H1 (cell line): ENCODE measurements at regions not wholly inside any gene's neighbourhood (a gene's known extent, or its start where the extent isn't known, plus 50 kb on each side); places are given as distances from the start of the nearest gene placed in this dataset.

ENCODE experiments used
- CTCF ChIA-PET: fragments of 300-600 bp; sonication (Branson Sonifier 250); formaldehyde crosslinking; loops from one replicate; lab custom pipeline; 2021; ENCODE audit not compliant: partially characterized antibody; lab: Charles Lee
- POLR2A ChIA-PET: fragments of 300-600 bp; sonication (Branson Sonifier 250); formaldehyde crosslinking; loops from one replicate; lab custom pipeline; 2021; ENCODE audit warnings: inconsistent platforms; ENCODE audit not compliant: partially characterized antibody; lab: Charles Lee
- DNase-seq, 2 experiments: peaks; one replicate each; pipeline versions ENCODE4 v3.0.0 to v3.0.0-alpha.2; 2010 to 2022; ENCODE audit warnings: low spot score in 2 of 2, low read depth in 1 of 2, mixed read lengths in 1 of 2
- FAIRE-seq: peaks from 2 replicates; lab custom pipeline; 2011; peaks lifted over from hg19 to GRCh38; lab: Jason Lieb, UNC
- H2AFZ ChIP-seq: 2 replicates; pipeline ENCODE4 v1.8.1; 2012; ENCODE audit warnings: low read length, inconsistent platforms
- H2AK5ac ChIP-seq: 2 replicates; pipeline ENCODE4 v1.6.1; 2013; ENCODE audit warnings: low read depth, low read length
- H2BK120ac ChIP-seq: replicated peaks from 2 replicates; pipeline ENCODE3; 2013; ENCODE audit warnings: low read depth, low read length, inconsistent platforms
- H2BK12ac ChIP-seq: 2 replicates; pipeline ENCODE4 v1.6.1; 2013; ENCODE audit warnings: low read depth, low read length
- H2BK15ac ChIP-seq: 2 replicates; pipeline ENCODE4 v1.6.1; 2013; ENCODE audit warnings: low read length
- H2BK20ac ChIP-seq: 2 replicates; pipeline ENCODE4 v1.6.1; 2013; ENCODE audit warnings: low read length
- H2BK5ac ChIP-seq: 2 replicates; pipeline ENCODE4 v1.6.1; 2013; ENCODE audit warnings: low read depth, low read length
- H3K14ac ChIP-seq: 2 replicates; pipeline ENCODE4 v1.6.1; 2013; ENCODE audit warnings: inconsistent platforms; ENCODE audit not compliant: insufficient read length
- H3K18ac ChIP-seq: 2 replicates; pipeline ENCODE4 v1.6.1; 2013; ENCODE audit warnings: low read length; ENCODE audit errors: extremely low read depth
- H3K23ac ChIP-seq: 2 replicates; pipeline ENCODE4 v1.6.1; 2013; ENCODE audit warnings: inconsistent platforms; ENCODE audit not compliant: insufficient read length
- H3K23me2 ChIP-seq: 2 replicates; pipeline ENCODE4 v1.6.1; 2013; ENCODE audit warnings: low read depth, low read length
- H3K27ac ChIP-seq: 2 replicates; pipeline ENCODE4 v1.6.1; 2011; ENCODE audit warnings: low read depth, low read length, inconsistent platforms
- H3K27me3 ChIP-seq, 4 experiments: replicated peaks in 1 of 4; 1 replicate in 1 of 4; 2 replicates in 3 of 4; pipeline versions ENCODE4 v1.6.1 to v1.8.1; 2011 to 2013; ENCODE audit warnings: low read length in 3 of 4, mild to moderate bottlenecking in 3 of 4, inconsistent platforms in 2 of 4, mixed read lengths in 2 of 4, moderate library complexity in 1 of 4; ENCODE audit not compliant: control insufficient read depth in 3 of 4, insufficient read depth in 3 of 4; ENCODE audit errors: extremely low read depth in 1 of 4
- H3K36me3 ChIP-seq, 4 experiments: 2 replicates each; pipeline versions ENCODE4 v1.6.1 to v1.8.1; 2011 to 2013; ENCODE audit warnings: mild to moderate bottlenecking in 4 of 4, low read length in 3 of 4, moderate library complexity in 2 of 4, control low read depth in 1 of 4, inconsistent platforms in 1 of 4; ENCODE audit not compliant: insufficient read depth in 4 of 4, control insufficient read depth in 2 of 4
- H3K4ac ChIP-seq: replicated peaks from 2 replicates; pipeline ENCODE3; 2013; ENCODE audit warnings: low read length, low read depth, mixed read lengths, inconsistent platforms; ENCODE audit not compliant: insufficient read length
- H3K4me1 ChIP-seq, 4 experiments: replicated peaks in 1 of 4; 1 replicate in 1 of 4; 2 replicates in 3 of 4; pipeline versions ENCODE4 v1.6.1 to v1.8.1; 2011 to 2013; ENCODE audit warnings: low read length in 3 of 4, inconsistent platforms in 2 of 4, mixed read lengths in 1 of 4; ENCODE audit not compliant: insufficient read depth in 4 of 4, control insufficient read depth in 3 of 4
- H3K4me2 ChIP-seq, 2 experiments: 2 replicates each; pipeline versions ENCODE4 v1.6.1 to v1.8.1; 2011 to 2013; ENCODE audit warnings: low read depth in 2 of 2, low read length in 2 of 2, control low read depth in 1 of 2, inconsistent platforms in 1 of 2, mild to moderate bottlenecking in 1 of 2; ENCODE audit not compliant: insufficient read depth in 1 of 2
- H3K4me3 ChIP-seq, 4 experiments: fragments of 200-600, 300-600 bp in 1 of 4; sonication (generic), shearing (Covaris generic), sonication (Bioruptor Twin) in 1 of 4; 2 replicates each; pipeline versions ENCODE4 v1.5.1 to v1.8.1; 2011 to 2016; ENCODE audit warnings: low read length in 4 of 4, low read depth in 3 of 4, control low read depth in 2 of 4, inconsistent platforms in 2 of 4, mild to moderate bottlenecking in 2 of 4, mixed read lengths in 1 of 4, moderate library complexity in 1 of 4; ENCODE audit not compliant: insufficient read depth in 2 of 4; ENCODE audit errors: extremely low read depth in 1 of 4
- H3K56ac ChIP-seq: replicated peaks from 2 replicates; pipeline ENCODE3; 2013; ENCODE audit warnings: low read depth, mild to moderate bottlenecking, mixed read lengths, low read length, inconsistent platforms; ENCODE audit not compliant: insufficient read length
- H3K79me1 ChIP-seq: 2 replicates; pipeline ENCODE4 v1.6.1; 2013; ENCODE audit warnings: low read depth, low read length, control low read depth
- H3K79me2 ChIP-seq, 2 experiments: 2 replicates each; pipeline versions ENCODE4 v1.6.1 to v1.8.1; 2012 to 2013; ENCODE audit warnings: low read length in 2 of 2, mild to moderate bottlenecking in 2 of 2, inconsistent platforms in 1 of 2; ENCODE audit not compliant: insufficient read depth in 2 of 2, control insufficient read depth in 1 of 2
- H3K9ac ChIP-seq, 4 experiments: replicated peaks in 1 of 4; 1 replicate in 1 of 4; 2 replicates in 3 of 4; pipeline versions ENCODE4 v1.6.1 to v1.8.1; 2011 to 2013; ENCODE audit warnings: low read depth in 3 of 4, low read length in 3 of 4, control low read depth in 2 of 4, mild to moderate bottlenecking in 2 of 4, moderate library complexity in 2 of 4, inconsistent platforms in 1 of 4; ENCODE audit errors: extremely low read depth in 1 of 4
- H3K9me3 ChIP-seq, 2 experiments: 2 replicates each; pipeline versions ENCODE4 v1.6.1 to v1.8.1; 2012 to 2013; ENCODE audit warnings: mild to moderate bottlenecking in 2 of 2, moderate library complexity in 2 of 2, control low read depth in 1 of 2, inconsistent platforms in 1 of 2, low read depth in 1 of 2, low read length in 1 of 2, mixed read lengths in 1 of 2; ENCODE audit not compliant: insufficient read depth in 2 of 2
- H4K20me1 ChIP-seq, 2 experiments: replicated peaks in 1 of 2; 2 replicates each; pipeline versions ENCODE3 to v1.8.1; 2011 to 2013; ENCODE audit warnings: inconsistent platforms in 2 of 2, low read length in 2 of 2, mild to moderate bottlenecking in 1 of 2; ENCODE audit not compliant: insufficient read depth in 2 of 2, control insufficient read depth in 1 of 2
- H4K5ac ChIP-seq: 2 replicates; pipeline ENCODE4 v1.6.1; 2013; ENCODE audit warnings: low read length, low read depth, mixed read lengths, inconsistent platforms; ENCODE audit not compliant: insufficient read length
- H4K8ac ChIP-seq: 2 replicates; pipeline ENCODE4 v1.8.0; 2013; ENCODE audit warnings: mild to moderate bottlenecking, moderate library complexity, low read length, inconsistent platforms; ENCODE audit not compliant: insufficient read depth; ENCODE audit errors: extremely low read depth
- H4K91ac ChIP-seq: replicated peaks from 2 replicates; pipeline ENCODE3; 2013; ENCODE audit warnings: low read length, mixed read lengths, inconsistent platforms; ENCODE audit not compliant: insufficient read length
- GTF2F1 ChIP-seq: IDR thresholded peaks from 2 replicates; pipeline ENCODE4 v1.6.1; 2012; ENCODE audit warnings: low read depth, low read length, improper control_type of control experiment, borderline replicate concordance
- POU5F1 ChIP-seq: IDR thresholded peaks from 2 replicates; pipeline ENCODE4 v1.6.1; 2011; ENCODE audit warnings: low read depth, mild to moderate bottlenecking, low read length, moderate library complexity
- RBBP5 ChIP-seq: IDR thresholded peaks from 2 replicates; pipeline ENCODE4 v1.7.1; 2012; ENCODE audit warnings: low read depth, mild to moderate bottlenecking, inconsistent platforms, low read length, moderate library complexity, borderline replicate concordance
- TAF1 ChIP-seq: IDR thresholded peaks from 2 replicates; pipeline ENCODE4 v1.6.1; 2011; ENCODE audit warnings: mild to moderate bottlenecking, low read depth, low read length
- WGBS, 2 experiments: shearing (Covaris generic) in 1 of 2; methylation state at CpG; one replicate each; pipeline versions ENCODE4 v1.1.6 to v1.1.7; 2013 to 2015; ENCODE audit warnings: low lambda C conversion rate in 2 of 2, mixed read lengths in 2 of 2, inconsistent platforms in 1 of 2, low coverage in 1 of 2, missing lambda C conversion rate in 1 of 2; ENCODE audit not compliant: insufficient replicate concordance in 2 of 2, insufficient coverage in 1 of 2, insufficient read length in 1 of 2; ENCODE audit errors: extremely low coverage in 1 of 2, missing lambda C conversion rate in 1 of 2; 5-methylcytosine and 5-hydroxymethylcytosine counted together

DNA sequence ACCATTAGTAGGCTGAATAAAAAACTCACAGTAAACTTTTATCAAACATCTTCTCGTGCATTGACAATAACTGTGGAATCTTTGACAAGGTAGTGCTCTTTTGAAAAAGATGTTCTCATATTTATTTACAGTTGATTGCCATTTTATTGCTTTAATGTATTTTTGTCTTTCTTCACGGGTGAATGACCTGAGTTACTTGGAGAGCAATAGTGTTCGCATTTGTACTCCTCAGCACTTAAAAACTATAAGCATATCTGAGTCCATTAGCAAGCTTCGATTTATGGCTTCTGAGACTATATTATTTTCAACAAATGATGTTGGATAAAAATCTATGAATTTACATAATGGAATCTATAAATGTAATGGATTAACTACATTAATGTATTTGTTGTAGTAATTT is 1012.3 kb downstream of the CDH9 start:
- H3K79me2 ChIP-seq, result no peaks in the 10 kb centered on the region
- no peak overlapping the region for H3K4me3 ChIP-seq
- H3K36me3 ChIP-seq, result no peaks in the 10 kb centered on the region
- ChIA-PET CTCF (interaction anchor here (1.2 kb wide), 1 partner anchor 370 kb away, joined by 4 read pairs; no protein-coding TSS in a partner anchor), POLR2A (no interaction called here)
- H3K9ac ChIP-seq, result no peak overlapping the region
- no peak overlapping the region for H2BK15ac ChIP-seq
- no peak overlapping the region for H2AK5ac ChIP-seq
- H2AFZ ChIP-seq, result no peak overlapping the region
- 88% methylated on average over 4 of the region's 4 CpGs; no CpG with 5 or more reads in 1 of the 2 experiments for WGBS, 2 experiments
- DNase-seq (no peak), FAIRE-seq (no peak)
- H3K14ac ChIP-seq, result no peak overlapping the region
- no peak overlapping the region for H3K18ac ChIP-seq
- no peak overlapping the region for H4K5ac ChIP-seq
- H3K4me2 ChIP-seq, result no peak overlapping the region
- no peak overlapping the region for H3K23ac ChIP-seq
- H3K79me1 ChIP-seq, result no peaks in the 10 kb centered on the region
- H2BK20ac ChIP-seq, result no peak overlapping the region
- H4K20me1 ChIP-seq, result no peaks in the 10 kb centered on the region
- H3K27me3 ChIP-seq, result no peaks in the 10 kb centered on the region
- no peak overlapping the region for H3K56ac ChIP-seq
- TF ChIP-seq POU5F1 (no peak), RBBP5 (no peak), TAF1 (no peak), GTF2F1 (no peak)
- no peak overlapping the region for H3K4ac ChIP-seq
- H3K27ac ChIP-seq, result no peak overlapping the region
- no peaks in the 10 kb centered on the region for H3K23me2 ChIP-seq
- H3K9me3 ChIP-seq, result no peaks in the 10 kb centered on the region
- H4K91ac ChIP-seq, result no peak overlapping the region
- no peaks in the 10 kb centered on the region for H3K4me1 ChIP-seq
- H2BK5ac ChIP-seq, result no peak overlapping the region
- H4K8ac ChIP-seq, result no peak overlapping the region
- no peak overlapping the region for H2BK120ac ChIP-seq
- no peak overlapping the region for H2BK12ac ChIP-seq
